GM12864 (cell line): ENCODE measurements at regions not wholly inside any gene's neighbourhood (a gene's known extent, or its start where the extent isn't known, plus 50 kb on each side); places are given as distances from the start of the nearest gene placed in this dataset.
"Not testable (repeated sequence)": the region's sequence is repeated elsewhere in the genome, so short reads cannot be mapped to it uniquely, and the experiment has no call there.

Experiments
- DNase-seq: peaks from one replicate; pipeline ENCODE4 v3.0.0-alpha.2; 2011; ENCODE audit warnings: low read depth
- H3K4me3 ChIP-seq: 2 replicates; pipeline ENCODE4 v1.5.1; 2011; ENCODE audit warnings: mild to moderate bottlenecking, low read depth, low read length, control low read depth
- TF ChIP-seq, protein P1 (sequence below): IDR thresholded peaks from 2 replicates; pipeline ENCODE4 v1.5.1; 2011; ENCODE audit warnings: low read depth, mild to moderate bottlenecking, moderate library complexity, low read length, control low read depth, inconsistent platforms; ENCODE audit errors: missing control alignments

DNA sequence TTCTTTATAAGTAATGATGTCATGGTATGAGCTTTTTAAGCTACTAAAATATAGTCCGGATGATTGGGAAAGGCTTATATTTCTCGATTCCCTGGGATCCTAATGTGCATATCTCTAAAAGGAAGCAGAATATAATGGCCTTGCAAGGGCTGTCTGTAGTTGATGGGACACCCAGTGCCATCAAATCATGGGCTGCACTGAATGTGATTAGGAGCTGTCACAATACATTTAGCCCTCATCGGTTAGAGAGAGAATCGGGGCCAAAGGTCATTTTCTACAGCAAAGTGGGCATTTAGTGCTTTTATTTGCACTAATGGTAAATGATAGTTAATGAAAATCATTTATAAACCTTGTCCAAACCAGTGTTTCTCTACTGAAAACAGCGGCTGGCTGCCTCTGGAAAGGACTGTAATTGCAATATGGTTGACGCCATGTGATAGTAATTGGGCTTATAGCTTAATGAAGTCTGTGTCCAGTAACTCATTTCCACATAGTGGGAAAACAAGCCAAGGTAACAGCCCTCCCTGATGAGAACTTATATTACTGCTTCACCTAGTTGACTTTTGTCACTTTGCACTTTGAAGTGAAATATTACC lies 265.0 kb upstream of the AZI2 start:
- TF ChIP-seq, protein P1, sequence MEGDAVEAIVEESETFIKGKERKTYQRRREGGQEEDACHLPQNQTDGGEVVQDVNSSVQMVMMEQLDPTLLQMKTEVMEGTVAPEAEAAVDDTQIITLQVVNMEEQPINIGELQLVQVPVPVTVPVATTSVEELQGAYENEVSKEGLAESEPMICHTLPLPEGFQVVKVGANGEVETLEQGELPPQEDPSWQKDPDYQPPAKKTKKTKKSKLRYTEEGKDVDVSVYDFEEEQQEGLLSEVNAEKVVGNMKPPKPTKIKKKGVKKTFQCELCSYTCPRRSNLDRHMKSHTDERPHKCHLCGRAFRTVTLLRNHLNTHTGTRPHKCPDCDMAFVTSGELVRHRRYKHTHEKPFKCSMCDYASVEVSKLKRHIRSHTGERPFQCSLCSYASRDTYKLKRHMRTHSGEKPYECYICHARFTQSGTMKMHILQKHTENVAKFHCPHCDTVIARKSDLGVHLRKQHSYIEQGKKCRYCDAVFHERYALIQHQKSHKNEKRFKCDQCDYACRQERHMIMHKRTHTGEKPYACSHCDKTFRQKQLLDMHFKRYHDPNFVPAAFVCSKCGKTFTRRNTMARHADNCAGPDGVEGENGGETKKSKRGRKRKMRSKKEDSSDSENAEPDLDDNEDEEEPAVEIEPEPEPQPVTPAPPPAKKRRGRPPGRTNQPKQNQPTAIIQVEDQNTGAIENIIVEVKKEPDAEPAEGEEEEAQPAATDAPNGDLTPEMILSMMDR = no peak
- no peak for DNase-seq
- H3K4me3 ChIP-seq = no peak overlapping the region

DNA sequence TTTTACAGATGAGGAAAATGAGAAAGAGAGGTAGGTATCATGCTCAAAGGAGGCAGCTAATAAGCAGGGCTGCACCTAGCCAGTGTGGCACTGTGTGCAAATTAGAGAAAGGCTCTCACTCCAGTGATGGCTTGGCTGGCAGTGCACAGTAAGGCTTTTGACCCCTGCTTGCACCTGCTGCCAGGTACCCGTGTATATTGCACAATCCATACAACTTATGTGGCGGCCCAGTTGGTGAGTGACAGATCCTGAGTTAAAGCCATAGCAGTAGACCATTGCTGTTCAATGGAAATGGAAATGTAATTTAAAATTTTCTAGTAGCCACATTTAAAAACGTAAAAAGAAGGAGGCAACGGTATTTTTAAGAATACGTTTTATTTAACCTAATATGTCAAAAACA lies 266.4 kb upstream of the AZI2 start:
- DNase-seq = no peak
- no peak overlapping the region for H3K4me3 ChIP-seq
- TF ChIP-seq, protein P1 = no peak

DNA sequence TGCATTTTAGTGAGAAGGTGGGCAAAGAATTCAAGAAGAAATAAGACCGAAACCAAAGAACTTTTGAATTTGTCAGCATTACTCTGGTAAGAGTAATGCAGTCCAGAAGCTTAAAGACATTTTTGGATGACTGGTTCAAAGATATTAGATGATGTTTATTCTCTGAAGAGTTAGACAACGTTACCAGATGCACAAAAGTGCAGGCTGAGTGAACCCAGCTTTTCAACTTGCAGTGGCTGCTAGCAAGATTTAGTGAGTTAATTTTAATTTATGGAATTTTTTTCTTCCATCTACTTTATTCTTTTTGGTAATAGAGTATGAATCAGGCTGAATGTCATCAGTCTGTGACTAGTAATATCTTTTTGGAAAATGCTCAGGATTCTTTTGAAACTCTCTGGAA lies 267.3 kb upstream of the AZI2 start:
- no peak overlapping the region for H3K4me3 ChIP-seq
- DNase-seq = no peak
- TF ChIP-seq, protein P1 = no peak

DNA sequence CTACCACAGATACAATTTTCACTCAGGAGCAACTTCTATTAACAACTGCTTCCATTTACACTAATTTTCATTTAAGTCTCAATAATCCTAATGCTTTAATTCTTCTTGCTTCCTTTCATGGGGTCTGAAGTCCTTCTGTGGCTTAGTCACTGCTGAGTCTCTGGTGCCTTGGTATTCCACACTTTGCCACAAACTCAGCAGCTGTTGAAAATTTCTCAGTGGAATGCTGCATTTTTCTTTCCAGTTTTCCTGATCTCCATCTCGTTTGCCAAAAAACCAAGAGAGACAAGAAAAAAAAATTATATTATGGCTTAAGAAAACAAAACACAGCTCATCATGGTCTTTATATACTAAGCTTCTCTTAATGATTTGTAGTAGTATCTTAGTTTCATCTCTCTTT lies 269.2 kb upstream of the AZI2 start:
- no peak overlapping the region for H3K4me3 ChIP-seq
- TF ChIP-seq, protein P1 = no peak
- DNase-seq = no peak

DNA sequence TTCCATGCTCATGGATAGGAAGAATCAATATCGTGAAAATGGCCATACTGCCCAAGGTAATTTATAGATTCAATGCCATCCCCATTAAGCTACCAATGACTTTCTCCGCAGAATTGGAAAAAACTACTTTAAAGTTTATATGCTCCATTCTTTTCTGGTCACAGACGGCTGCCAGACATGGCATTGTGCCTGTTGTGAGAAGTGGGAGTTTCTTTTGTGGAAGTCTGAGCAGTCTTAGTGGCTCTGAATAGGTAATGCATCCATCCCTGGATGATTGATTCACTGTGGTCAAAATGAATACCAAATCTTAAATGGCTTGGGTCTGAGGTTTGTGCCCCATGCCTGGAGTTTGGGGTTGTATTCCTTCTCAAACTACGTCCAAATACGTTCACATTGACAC lies 274.5 kb upstream of the AZI2 start:
- no peak for DNase-seq
- TF ChIP-seq, protein P1 = no peak
- H3K4me3 ChIP-seq = no peak overlapping the region

DNA sequence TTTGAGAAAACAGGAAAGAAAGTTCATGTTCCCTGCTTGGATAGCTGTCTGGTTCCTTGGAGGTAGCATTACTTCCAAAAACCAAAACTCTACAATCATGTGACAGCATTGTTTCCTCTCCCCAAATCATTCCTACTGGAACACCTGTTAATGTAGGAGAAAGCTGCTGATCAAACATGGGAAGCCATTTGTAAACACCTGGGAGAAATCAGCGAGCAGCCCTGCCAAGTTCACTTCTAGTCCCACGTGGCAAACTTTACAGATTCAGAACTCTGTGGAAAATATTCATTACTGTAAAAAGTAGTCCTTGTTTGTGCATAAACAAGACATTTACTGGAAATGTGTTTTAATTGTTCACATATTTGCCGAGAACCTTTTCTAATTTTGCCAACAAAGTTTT lies 275.5 kb upstream of the AZI2 start:
- H3K4me3 ChIP-seq = no peak overlapping the region
- no peak for DNase-seq
- TF ChIP-seq, protein P1 = no peak

DNA sequence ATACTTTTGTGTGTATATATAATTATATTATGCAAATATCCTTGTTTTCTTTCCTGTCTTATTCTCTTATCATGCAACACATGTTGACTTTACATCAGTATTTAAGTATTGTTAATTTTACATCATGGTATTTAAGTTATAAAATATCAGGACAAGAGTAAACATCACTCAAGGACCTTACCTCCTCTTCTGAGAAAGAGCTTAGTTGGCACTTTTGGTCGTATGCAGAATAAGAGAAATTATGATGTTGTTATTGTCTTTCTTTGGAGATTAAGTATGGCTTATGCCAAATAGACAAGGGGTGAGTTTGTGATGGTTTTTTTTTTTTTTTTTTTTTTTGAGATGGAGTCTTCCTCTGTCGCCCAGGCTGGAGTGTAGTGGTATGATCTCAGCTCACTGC lies 279.2 kb upstream of the AZI2 start:
- H3K4me3 ChIP-seq, DNase-seq: not testable (repeated sequence)
